VCaP (cell line): ENCODE measurements at regions not wholly inside any gene's neighbourhood (a gene's known extent, or its start where the extent isn't known, plus 50 kb on each side); places are given as distances from the start of the nearest gene placed in this dataset.
"Not testable (repeated sequence)": the region's sequence is repeated elsewhere in the genome, so short reads cannot be mapped to it uniquely, and the experiment has no call there.

Experiments
- H3K27ac ChIP-seq: fragments of 450-650 bp; 2 replicates; pipeline ENCODE4 v1.5.1; 2017
- CTCF ChIP-seq: fragments of 450-650 bp; conservative IDR thresholded peaks from 2 replicates; pipeline ENCODE4 v1.5.1; 2017; ENCODE audit warnings: mild to moderate bottlenecking, moderate library complexity

- H3K27ac ChIP-seq: no peak overlapping the region
Observed at GRCh38 chr12:92395322-92395721, 249.7 kb upstream of the BTG1 start.

GRCh38 chr12:92394895-92395294 lies 249.2 kb upstream of the BTG1 start:
- no peak overlapping the region for H3K27ac ChIP-seq
- no peak for TF ChIP-seq CTCF

More at GRCh38 chr12:92395322-92395721, 249.7 kb upstream of the BTG1 start:
- TF ChIP-seq CTCF: no peak

- H3K27ac ChIP-seq: no peak overlapping the region
- no peak for TF ChIP-seq CTCF
Observed at GRCh38 chr12:92393504-92393903, 247.9 kb upstream of the BTG1 start.

- H3K27ac ChIP-seq: not testable (repeated sequence)
Observed at GRCh38 chr12:92391726-92392125, 246.1 kb upstream of the BTG1 start.

GRCh38 chr12:92389466-92389865 lies 243.8 kb upstream of the BTG1 start:
- TF ChIP-seq CTCF: no peak
- no peak overlapping the region for H3K27ac ChIP-seq

GRCh38 chr12:92385296-92385695 lies 239.7 kb upstream of the BTG1 start:
- H3K27ac ChIP-seq: no peak overlapping the region
- no peak for TF ChIP-seq CTCF

- H3K27ac ChIP-seq: no peak overlapping the region
- TF ChIP-seq CTCF: no peak
Observed at GRCh38 chr12:92384571-92384970, 238.9 kb upstream of the BTG1 start.

- no peak overlapping the region for H3K27ac ChIP-seq
- no peak for TF ChIP-seq CTCF
Observed at GRCh38 chr12:92382383-92382878, 236.8 kb upstream of the BTG1 start.
